ENCODE measurements at regions not wholly inside any gene's neighbourhood (a gene's known extent, or its start where the extent isn't known, plus 50 kb on each side); places are given as distances from the start of the nearest gene placed in this dataset.

GRCh38 chr3:106929081-106929480 lies 448.2 kb upstream of the CCDC54 start:
- Histone ChIP-seq H3K9me3 (ENCODE audit: low read depth) (no peaks in the 10 kb centered on the region), H3K36me3 (replicated peaks; ENCODE audit: insufficient read depth, low read depth) (no peaks in the 10 kb centered on the region), H3K27me3 (no peaks in the 10 kb centered on the region), H3K4me3 (no peak overlapping the region), H3K4me2 (no peak overlapping the region), H3K9me2 (replicated peaks; ENCODE audit: insufficient read depth) (no peaks in the 10 kb centered on the region), H3K4me1 (ENCODE audit: insufficient read depth) (no peaks in the 10 kb centered on the region), H2AFZ (no peak overlapping the region), H3K27ac (no peak overlapping the region), H4K20me1 (ENCODE audit: insufficient read depth, poor library complexity, severe bottlenecking) (no peaks in the 10 kb centered on the region), H3K79me2 (no peaks in the 10 kb centered on the region)
- DNase-seq (ENCODE audit: low spot score) = no peak
- TF ChIP-seq CTCF (IDR thresholded peaks at IDR 0.05; ENCODE audit: poor library complexity) (no peak), EZH2 (IDR thresholded peaks at IDR 0.05; ENCODE audit: borderline replicate concordance) (no peak), EZH2phosphoT487 (IDR thresholded peaks at IDR 0.05; ENCODE audit: low read depth, severe bottlenecking, unreplicated experiment) (no peak)
- 85% methylated on average over 3 of the region's 3 CpGs for WGBS (ENCODE audit: low lambda C conversion rate, missing lambda C conversion rate)

GRCh38 chr3:106930086-106930485 lies 447.2 kb upstream of the CCDC54 start:
- no peak for TF ChIP-seq EZH2 (IDR thresholded peaks at IDR 0.05; ENCODE audit: borderline replicate concordance)
- TF ChIP-seq CTCF (IDR thresholded peaks at IDR 0.05; ENCODE audit: poor library complexity) = no peak
- no peak for TF ChIP-seq EZH2phosphoT487 (IDR thresholded peaks at IDR 0.05; ENCODE audit: low read depth, severe bottlenecking, unreplicated experiment)
- H3K27me3 ChIP-seq = no peaks in the 10 kb centered on the region

GRCh38 chr3:106931904-106932303 lies 445.3 kb upstream of the CCDC54 start:
- H3K9me3 ChIP-seq (ENCODE audit: low read depth) = no peaks in the 10 kb centered on the region
- WGBS (ENCODE audit: low lambda C conversion rate, missing lambda C conversion rate) = 100% methylated on average over 1 of the region's 1 CpG
- H4K20me1 ChIP-seq (ENCODE audit: insufficient read depth, poor library complexity, severe bottlenecking) = no peaks in the 10 kb centered on the region
- H2AFZ ChIP-seq = no peak overlapping the region
- DNase-seq (ENCODE audit: low spot score) = no peak
- H3K4me1 ChIP-seq (ENCODE audit: insufficient read depth) = no peaks in the 10 kb centered on the region
- H3K9me2 ChIP-seq (replicated peaks; ENCODE audit: insufficient read depth) = no peaks in the 10 kb centered on the region
- H3K79me2 ChIP-seq = no peaks in the 10 kb centered on the region
- no peak overlapping the region for H3K4me2 ChIP-seq
- H3K36me3 ChIP-seq (replicated peaks; ENCODE audit: insufficient read depth, low read depth) = no peaks in the 10 kb centered on the region
- no peaks in the 10 kb centered on the region for H3K27me3 ChIP-seq
- H3K4me3 ChIP-seq = no peak overlapping the region
- TF ChIP-seq EZH2 (IDR thresholded peaks at IDR 0.05; ENCODE audit: borderline replicate concordance) (no peak), CTCF (IDR thresholded peaks at IDR 0.05; ENCODE audit: poor library complexity) (no peak)
- no peak overlapping the region for H3K27ac ChIP-seq

More at GRCh38 chr3:106930086-106930485, 447.2 kb upstream of the CCDC54 start:
- Histone ChIP-seq H3K9me3 (ENCODE audit: low read depth) (no peaks in the 10 kb centered on the region), H2AFZ (no peak overlapping the region), H3K9me2 (replicated peaks; ENCODE audit: insufficient read depth) (no peaks in the 10 kb centered on the region), H4K20me1 (ENCODE audit: insufficient read depth, poor library complexity, severe bottlenecking) (no peaks in the 10 kb centered on the region), H3K4me1 (ENCODE audit: insufficient read depth) (no peaks in the 10 kb centered on the region), H3K27ac (no peak overlapping the region), H3K4me2 (no peak overlapping the region), H3K4me3 (no peak overlapping the region), H3K79me2 (no peaks in the 10 kb centered on the region), H3K36me3 (replicated peaks; ENCODE audit: insufficient read depth, low read depth) (no peaks in the 10 kb centered on the region)
- 92% methylated on average over 2 of the region's 2 CpGs for WGBS (ENCODE audit: low lambda C conversion rate, missing lambda C conversion rate)
- DNase-seq (ENCODE audit: low spot score) = no peak

- Histone ChIP-seq H3K4me1 (ENCODE audit: insufficient read depth) (no peaks in the 10 kb centered on the region), H3K79me2 (no peaks in the 10 kb centered on the region), H3K27ac (no peak overlapping the region), H3K4me3 (no peak overlapping the region), H2AFZ (no peak overlapping the region), H3K36me3 (replicated peaks; ENCODE audit: insufficient read depth, low read depth) (no peaks in the 10 kb centered on the region), H3K4me2 (no peak overlapping the region), H3K9me2 (replicated peaks; ENCODE audit: insufficient read depth) (no peaks in the 10 kb centered on the region), H4K20me1 (ENCODE audit: insufficient read depth, poor library complexity, severe bottlenecking) (no peaks in the 10 kb centered on the region), H3K27me3 (no peaks in the 10 kb centered on the region), H3K9me3 (ENCODE audit: low read depth) (no peaks in the 10 kb centered on the region)
- no peak for DNase-seq (ENCODE audit: low spot score)
- no peak for TF ChIP-seq CTCF (IDR thresholded peaks at IDR 0.05; ENCODE audit: poor library complexity)
- TF ChIP-seq EZH2phosphoT487 (IDR thresholded peaks at IDR 0.05; ENCODE audit: low read depth, severe bottlenecking, unreplicated experiment) = no peak
- TF ChIP-seq EZH2 (IDR thresholded peaks at IDR 0.05; ENCODE audit: borderline replicate concordance) = no peak
- WGBS (ENCODE audit: low lambda C conversion rate, missing lambda C conversion rate) = 72% methylated on average over 4 of the region's 4 CpGs
Measured at GRCh38 chr3:106936337-106936736, 440.9 kb upstream of the CCDC54 start.
